ENCODE measurements at regions not wholly inside any gene's neighbourhood (a gene's known extent, or its start where the extent isn't known, plus 50 kb on each side); places are given as distances from the start of the nearest gene placed in this dataset.

Small RNA genes in the stretch of these regions (small RNA-seq; reads per million reads assigned to genes)
- gene RF00096: 0 to 0.16 (median 0) reads per million in 3 experiments
